GM13977 (cell line): ENCODE measurements at regions not wholly inside any gene's neighbourhood (a gene's known extent, or its start where the extent isn't known, plus 50 kb on each side); places are given as distances from the start of the nearest gene placed in this dataset.

Source experiments
- DNase-seq: peaks from one replicate; pipeline ENCODE4 v3.0.0; 2012; ENCODE audit warnings: low spot score
- in situ Hi-C: fragments of 300-500 bp; cut with MboI; formaldehyde crosslinking; loops from one replicate; pipeline ENCODE4 v1.12.0; 2022; ENCODE audit warnings: low sequenced_read_pairs, low pct_unique_long_range_greater_than_20kb, mixed read lengths, inconsistent platforms; ENCODE audit not compliant: unreplicated experiment
- TF ChIP-seq, protein P1 (sequence below): IDR thresholded peaks from 2 replicates; pipeline ENCODE4 v1.5.1; 2012; ENCODE audit warnings: mild to moderate bottlenecking, control low read depth; ENCODE audit not compliant: insufficient read depth; ENCODE audit errors: extremely low read depth, missing control alignments

DNA sequence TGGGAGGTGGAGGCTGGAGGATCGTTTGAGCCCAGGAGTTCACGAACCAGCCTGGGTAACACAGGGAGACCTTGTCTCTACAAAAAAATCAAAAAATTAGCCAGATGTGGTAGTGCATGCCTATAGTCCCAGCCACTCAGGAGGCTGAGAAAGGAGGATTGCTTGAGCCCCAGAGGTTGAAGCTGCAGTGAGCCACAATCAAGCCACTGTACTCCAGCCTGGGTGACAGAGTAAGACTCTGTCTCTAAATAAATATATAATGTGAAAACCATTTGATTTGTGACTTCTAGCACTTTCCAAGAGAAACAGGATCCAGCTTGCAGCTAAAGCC, 459.1 kb downstream of the SOX9 start:
- TF ChIP-seq, protein P1, sequence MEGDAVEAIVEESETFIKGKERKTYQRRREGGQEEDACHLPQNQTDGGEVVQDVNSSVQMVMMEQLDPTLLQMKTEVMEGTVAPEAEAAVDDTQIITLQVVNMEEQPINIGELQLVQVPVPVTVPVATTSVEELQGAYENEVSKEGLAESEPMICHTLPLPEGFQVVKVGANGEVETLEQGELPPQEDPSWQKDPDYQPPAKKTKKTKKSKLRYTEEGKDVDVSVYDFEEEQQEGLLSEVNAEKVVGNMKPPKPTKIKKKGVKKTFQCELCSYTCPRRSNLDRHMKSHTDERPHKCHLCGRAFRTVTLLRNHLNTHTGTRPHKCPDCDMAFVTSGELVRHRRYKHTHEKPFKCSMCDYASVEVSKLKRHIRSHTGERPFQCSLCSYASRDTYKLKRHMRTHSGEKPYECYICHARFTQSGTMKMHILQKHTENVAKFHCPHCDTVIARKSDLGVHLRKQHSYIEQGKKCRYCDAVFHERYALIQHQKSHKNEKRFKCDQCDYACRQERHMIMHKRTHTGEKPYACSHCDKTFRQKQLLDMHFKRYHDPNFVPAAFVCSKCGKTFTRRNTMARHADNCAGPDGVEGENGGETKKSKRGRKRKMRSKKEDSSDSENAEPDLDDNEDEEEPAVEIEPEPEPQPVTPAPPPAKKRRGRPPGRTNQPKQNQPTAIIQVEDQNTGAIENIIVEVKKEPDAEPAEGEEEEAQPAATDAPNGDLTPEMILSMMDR, result no peak
- in situ Hi-C loops, result no loop called here
- DNase-seq, result no peak

DNA sequence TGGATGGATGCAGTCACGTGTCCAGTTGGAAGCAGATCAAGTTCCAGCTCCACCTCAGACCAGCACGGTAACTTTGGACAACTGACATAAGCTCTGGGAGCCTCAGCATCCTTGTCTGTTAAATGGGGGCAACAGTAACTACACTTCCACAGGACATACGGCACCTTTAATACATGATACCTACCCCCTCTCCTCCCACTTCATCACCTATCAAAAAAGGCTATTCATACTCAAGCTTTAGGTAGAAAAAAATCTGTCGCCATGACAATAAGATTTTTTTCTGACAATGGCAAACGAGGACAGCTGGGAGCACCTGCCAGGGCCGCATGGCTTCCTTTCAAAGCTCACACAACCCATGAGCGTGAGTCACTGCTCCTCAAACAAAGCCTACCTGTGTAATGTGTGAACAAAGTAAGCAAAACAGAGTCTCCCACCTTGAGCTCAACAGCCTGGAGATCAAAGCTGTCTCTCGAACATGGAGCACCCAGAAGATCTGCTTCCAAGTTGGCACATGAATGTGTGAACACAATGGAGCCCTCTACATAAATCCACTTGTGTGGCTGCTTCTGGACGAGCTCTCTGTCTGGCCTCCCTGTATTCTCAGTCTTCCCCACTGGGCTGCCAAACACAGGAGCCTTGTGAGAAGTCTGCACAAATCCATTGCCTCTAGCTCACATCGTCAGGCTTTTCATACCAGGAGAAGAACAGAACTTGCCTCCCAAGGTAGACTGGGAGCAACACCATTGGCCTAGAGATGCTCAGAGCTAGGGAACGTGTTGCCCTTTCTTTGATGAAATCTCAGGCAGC, 459.7 kb downstream of the SOX9 start:
- DNase-seq, result no peak
- in situ Hi-C loops, result no loop called here
- TF ChIP-seq, protein P1, result no peak

DNA sequence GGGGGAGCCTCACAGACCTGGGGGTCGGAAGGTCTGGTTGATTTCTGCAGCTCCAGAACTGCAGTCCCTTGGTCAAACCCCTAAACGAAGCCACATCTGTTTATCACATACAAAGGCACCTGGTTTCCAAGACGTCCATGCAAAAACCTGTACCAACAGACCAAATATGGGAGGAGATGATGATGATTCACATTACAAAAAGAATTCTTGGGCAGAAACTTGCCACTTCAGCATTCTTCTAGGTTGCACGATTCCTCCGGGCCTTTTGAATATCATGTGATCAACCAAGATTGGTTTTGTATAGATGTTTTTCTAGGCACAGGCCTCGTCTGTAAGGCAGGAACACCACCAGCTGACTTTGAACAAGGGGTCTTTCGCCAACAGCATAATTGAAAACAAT, 466.3 kb downstream of the SOX9 start:
- in situ Hi-C loops, result no loop called here
- TF ChIP-seq, protein P1, result no peak
- no peak for DNase-seq

DNA sequence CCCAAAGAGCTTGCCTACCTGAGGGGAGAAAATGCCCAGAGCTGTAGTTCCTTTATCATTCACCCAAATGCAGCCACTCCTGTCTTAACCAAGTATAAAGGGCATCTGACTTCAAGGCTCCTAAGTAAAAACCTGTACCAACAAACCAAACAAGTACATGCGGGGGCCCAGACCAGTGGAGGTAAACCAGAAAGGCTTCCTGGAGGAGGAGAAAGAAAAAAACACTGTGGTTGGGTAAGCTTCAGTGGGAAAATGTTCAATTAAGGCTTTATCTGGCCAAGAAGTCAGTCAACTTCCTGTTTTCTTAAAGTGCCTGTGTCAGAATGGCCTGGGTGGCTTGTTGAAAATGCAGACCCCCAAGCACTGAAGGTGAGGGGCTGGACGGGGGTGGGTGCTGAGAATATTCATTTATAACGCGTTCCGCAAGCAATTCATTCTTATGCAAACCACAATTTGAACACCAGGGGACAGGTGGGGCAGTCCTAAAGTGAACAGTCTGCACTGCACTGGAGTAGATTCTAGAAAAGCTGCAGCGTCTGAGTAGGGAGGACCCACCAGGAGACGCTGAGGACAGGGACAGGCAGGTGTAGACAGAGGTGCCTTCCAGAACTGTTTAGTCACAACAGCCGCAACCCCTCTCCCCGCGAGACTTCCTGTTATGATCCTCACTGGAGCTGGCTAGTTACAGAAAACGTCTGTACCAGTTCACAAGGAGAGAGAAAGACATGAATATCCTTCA, 467.1 kb downstream of the SOX9 start:
- DNase-seq, result no peak
- TF ChIP-seq, protein P1, result no peak
- in situ Hi-C loops, result no loop called here

DNA sequence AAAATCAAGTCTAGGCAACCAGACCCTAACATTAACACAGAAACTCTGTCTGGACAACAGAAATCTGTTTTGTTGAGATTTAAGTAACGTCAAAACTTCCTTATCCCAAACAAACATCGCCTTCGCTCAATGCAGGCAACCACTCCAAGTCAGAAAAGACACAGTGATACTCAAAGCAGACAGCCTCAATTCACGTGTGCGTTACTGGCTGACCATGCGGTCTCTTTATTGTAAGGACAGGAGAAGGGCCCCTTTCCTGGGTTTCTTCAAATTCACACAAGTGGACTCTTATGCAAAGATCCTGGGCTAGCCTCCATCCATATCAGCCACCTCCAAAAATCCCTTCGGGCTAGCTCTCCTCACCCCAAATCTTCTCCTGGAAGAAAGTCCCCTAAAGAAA, 467.7 kb downstream of the SOX9 start:
- in situ Hi-C loops, result no loop called here
- no peak for DNase-seq
- TF ChIP-seq, protein P1, result no peak

DNA sequence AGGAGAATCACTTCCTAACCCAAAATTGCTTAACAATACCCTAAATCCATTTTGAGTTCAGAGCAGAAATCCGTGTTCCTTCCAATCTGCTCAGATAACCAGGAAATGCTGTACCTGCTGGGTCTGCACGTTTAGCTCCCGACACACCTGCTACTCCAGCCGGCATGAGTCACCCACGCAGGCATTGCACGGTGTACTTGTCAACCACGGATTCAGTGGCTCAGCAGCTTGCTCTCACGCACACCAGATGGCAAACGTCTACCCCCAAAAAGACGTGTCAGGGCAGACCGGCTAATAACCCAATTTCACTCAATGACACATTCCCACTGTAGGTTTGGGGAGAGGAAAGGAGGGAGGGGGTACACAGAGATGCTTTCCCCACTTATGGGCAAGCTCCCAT, 468.1 kb downstream of the SOX9 start:
- in situ Hi-C loops, result no loop called here
- no peak for DNase-seq
- TF ChIP-seq, protein P1, result no peak
